KMS-11 (cell line): ENCODE measurements at regions not wholly inside any gene's neighbourhood (a gene's known extent, or its start where the extent isn't known, plus 50 kb on each side); places are given as distances from the start of the nearest gene placed in this dataset.

Experiments
- H2AFZ ChIP-seq: fragments of 200-600 bp; sonication (generic); 2 replicates; pipeline ENCODE4 v1.6.1; 2016; ENCODE audit warnings: antibody characterized with exemption, mixed run types, low read depth
- H3K27ac ChIP-seq: fragments of 200-600 bp; sonication (generic); 2 replicates; pipeline ENCODE4 v1.6.1; 2016; ENCODE audit warnings: mild to moderate bottlenecking, mixed run types
- H3K27me3 ChIP-seq: fragments of 200-600 bp; sonication (generic); 2 replicates; pipeline ENCODE4 v1.6.1; 2017; ENCODE audit warnings: mild to moderate bottlenecking, low read depth, mixed run types, moderate library complexity; ENCODE audit not compliant: insufficient read depth
- H3K36me3 ChIP-seq: fragments of 200-600 bp; sonication (generic); 2 replicates; pipeline ENCODE4 v1.6.1; 2017; ENCODE audit warnings: mild to moderate bottlenecking, mixed run types; ENCODE audit not compliant: insufficient read depth
- H3K4me1 ChIP-seq: fragments of 200-600 bp; sonication (generic); 2 replicates; pipeline ENCODE4 v1.6.1; 2016; ENCODE audit warnings: mild to moderate bottlenecking, low read depth, mixed run types; ENCODE audit not compliant: poor library complexity, severe bottlenecking
- H3K4me2 ChIP-seq: fragments of 200-600 bp; sonication (generic); 2 replicates; pipeline ENCODE4 v1.7.0; 2016; ENCODE audit warnings: mild to moderate bottlenecking, mixed run types
- H3K4me3 ChIP-seq: fragments of 200-600 bp; sonication (generic); IDR thresholded peaks from 2 replicates; pipeline ENCODE4 v1.6.1; 2017; ENCODE audit warnings: low read depth, low read length, mixed read lengths; ENCODE audit not compliant: insufficient read depth
- H3K79me2 ChIP-seq: fragments of 200-600 bp; sonication (generic); 2 replicates; pipeline ENCODE4 v1.6.1; 2016; ENCODE audit warnings: low read depth, mixed run types; ENCODE audit not compliant: insufficient read depth
- H3K9ac ChIP-seq: fragments of 200-600 bp; sonication (generic); 2 replicates; pipeline ENCODE4 v1.6.1; 2016; ENCODE audit warnings: mild to moderate bottlenecking, mixed run types
- H4K20me1 ChIP-seq: fragments of 200-600 bp; sonication (generic); 2 replicates; pipeline ENCODE4 v1.6.1; 2016; ENCODE audit warnings: mild to moderate bottlenecking, mixed run types; ENCODE audit not compliant: insufficient read depth
- CTCF ChIP-seq: fragments of 200-600 bp; sonication (generic); conservative IDR thresholded peaks from 2 replicates; pipeline ENCODE4 v1.6.1; 2017; ENCODE audit warnings: low read depth, mild to moderate bottlenecking, antibody characterized with exemption, low read length, moderate library complexity, mixed read lengths

- TF ChIP-seq CTCF = no peak
- Histone ChIP-seq H3K9ac (no peak overlapping the region), H3K4me1 (peaks cover 54% of the 10 kb centered on the region), H3K27me3 (no peaks in the 10 kb centered on the region), H4K20me1 (no peaks in the 10 kb centered on the region), H3K36me3 (no peaks in the 10 kb centered on the region), H3K4me2 (no peak overlapping the region), H2AFZ (no peak overlapping the region), H3K79me2 (no peaks in the 10 kb centered on the region), H3K27ac (no peak overlapping the region), H3K4me3 (no peak overlapping the region)
These were observed 155.9 kb upstream of the MAOA start for GRCh38 chrX:43500246-43500645.

- no peak for TF ChIP-seq CTCF
- Histone ChIP-seq H3K9ac (no peak overlapping the region), H4K20me1 (no peaks in the 10 kb centered on the region), H3K36me3 (no peaks in the 10 kb centered on the region), H3K4me2 (peak overlapping the region; percentile 11; the same call in 1 of the 2 replicates), H3K4me1 (peaks cover 54% of the 10 kb centered on the region), H3K27me3 (no peaks in the 10 kb centered on the region), H3K79me2 (no peaks in the 10 kb centered on the region), H3K4me3 (no peak overlapping the region), H3K27ac (no peak overlapping the region), H2AFZ (no peak overlapping the region)
These were observed 155.0 kb upstream of the MAOA start for GRCh38 chrX:43500996-43501694.

GRCh38 chrX:43504394-43504793 lies 151.7 kb upstream of the MAOA start:
- no peak for TF ChIP-seq CTCF
- H3K27ac ChIP-seq = no peak overlapping the region
- H3K79me2 ChIP-seq = no peaks in the 10 kb centered on the region
- peak overlapping the region; percentile 9; the same call in 1 of the 2 replicates for H3K4me2 ChIP-seq
- H3K4me3 ChIP-seq = no peak overlapping the region
- no peak overlapping the region for H2AFZ ChIP-seq
- H3K4me1 ChIP-seq = peaks cover 53% of the 10 kb centered on the region
- H3K27me3 ChIP-seq = no peaks in the 10 kb centered on the region
- H3K9ac ChIP-seq = no peak overlapping the region
- H3K36me3 ChIP-seq = no peaks in the 10 kb centered on the region
- H4K20me1 ChIP-seq = no peaks in the 10 kb centered on the region

- Histone ChIP-seq H3K36me3 (no peaks in the 10 kb centered on the region), H3K79me2 (no peaks in the 10 kb centered on the region), H3K4me3 (no peak overlapping the region), H3K27me3 (no peaks in the 10 kb centered on the region), H3K9ac (no peak overlapping the region), H4K20me1 (no peaks in the 10 kb centered on the region), H2AFZ (no peak overlapping the region), H3K27ac (no peak overlapping the region), H3K4me1 (peaks cover 40% of the 10 kb centered on the region), H3K4me2 (no peak overlapping the region)
- no peak for TF ChIP-seq CTCF
These were observed 150.3 kb upstream of the MAOA start for GRCh38 chrX:43505769-43506168.
